Muscle layer of colon (tissue), 2 donors: ENCODE measurements at regions not wholly inside any gene's neighbourhood (a gene's known extent, or its start where the extent isn't known, plus 50 kb on each side); places are given as distances from the start of the nearest gene placed in this dataset.

Experiments used
- H3K27ac ChIP-seq: one replicate; pipeline ENCODE4 v1.7.0; 2013; ENCODE audit warnings: low read depth, mild to moderate bottlenecking, low read length, moderate library complexity
- H3K27me3 ChIP-seq, 2 donors: one replicate each; pipeline ENCODE4 v1.7.0; 2013; ENCODE audit warnings: low read length in 2 of 2, mild to moderate bottlenecking in 2 of 2; ENCODE audit not compliant: insufficient read depth in 2 of 2, control insufficient read depth in 1 of 2
- H3K36me3 ChIP-seq: one replicate; pipeline ENCODE4 v1.7.0; 2013; ENCODE audit warnings: mild to moderate bottlenecking, low read length; ENCODE audit not compliant: insufficient read depth
- H3K4me1 ChIP-seq: one replicate; pipeline ENCODE4 v1.7.0; 2013; ENCODE audit warnings: mild to moderate bottlenecking, low read length; ENCODE audit not compliant: insufficient read depth
- H3K4me3 ChIP-seq, 2 donors: one replicate each; pipeline ENCODE4 v1.7.0; 2013; ENCODE audit warnings: low read length in 2 of 2, low read depth in 1 of 2, mild to moderate bottlenecking in 1 of 2, moderate library complexity in 1 of 2
- H3K9ac ChIP-seq: one replicate; pipeline ENCODE4 v1.7.0; 2013; ENCODE audit warnings: low read length
- H3K9me3 ChIP-seq: one replicate; pipeline ENCODE4 v1.7.0; 2013; ENCODE audit warnings: mild to moderate bottlenecking, low read length
- donor health status: abdominal sarcoma.
- donor health status: Adenocarcinoma of cecum.

- Histone ChIP-seq H3K4me3 (peak overlapping the region; percentile 61 to 70), H3K9me3 (no peaks in the 10 kb centered on the region), H3K36me3 (no peaks in the 10 kb centered on the region), H3K4me1 (peaks cover 6% of the 10 kb centered on the region), H3K27ac (no peak overlapping the region), H3K27me3 (peaks cover 0 to 10% of the 10 kb centered on the region in 2 donors), H3K9ac (no peak overlapping the region)
These were observed 227.4 kb upstream of the AZI2 start for GRCh38 chr3:28575746-28576613.

DNA sequence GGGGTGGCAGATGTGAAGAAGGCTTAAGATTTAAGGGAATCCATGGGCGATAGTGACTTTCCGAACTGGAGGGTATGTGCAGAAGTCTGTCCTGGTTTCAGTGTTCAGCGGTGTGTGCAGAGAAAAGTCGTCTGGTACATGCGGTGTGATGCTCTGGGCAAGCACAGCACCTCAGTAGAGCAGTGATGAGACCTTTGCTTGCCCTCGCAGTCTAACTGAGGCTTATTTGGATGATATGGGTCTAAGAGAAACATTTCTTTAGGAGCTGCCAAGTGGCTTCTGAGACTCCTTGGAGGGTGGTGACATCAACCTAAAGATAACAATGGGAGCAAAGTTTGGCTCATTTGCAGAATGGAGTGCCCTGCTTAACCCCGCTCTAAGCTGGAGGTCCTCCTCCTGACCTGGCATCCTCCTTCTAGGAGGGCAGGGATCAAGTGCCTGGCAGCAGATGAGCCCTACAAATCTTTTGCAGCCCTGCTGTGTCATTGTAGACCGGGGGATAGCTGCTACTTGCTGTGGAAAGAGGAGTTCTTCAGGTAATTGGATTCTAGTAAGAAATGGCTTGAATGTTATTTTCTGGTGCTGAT is 228.1 kb upstream of the AZI2 start:
- Histone ChIP-seq H3K36me3 (no peaks in the 10 kb centered on the region), H3K9ac (no peak overlapping the region), H3K4me3 (peak overlapping the region; percentile 47 to 70), H3K4me1 (peaks cover 6% of the 10 kb centered on the region), H3K27ac (no peak overlapping the region), H3K9me3 (no peaks in the 10 kb centered on the region), H3K27me3 (peaks cover 0 to 10% of the 10 kb centered on the region in 2 donors)

DNA sequence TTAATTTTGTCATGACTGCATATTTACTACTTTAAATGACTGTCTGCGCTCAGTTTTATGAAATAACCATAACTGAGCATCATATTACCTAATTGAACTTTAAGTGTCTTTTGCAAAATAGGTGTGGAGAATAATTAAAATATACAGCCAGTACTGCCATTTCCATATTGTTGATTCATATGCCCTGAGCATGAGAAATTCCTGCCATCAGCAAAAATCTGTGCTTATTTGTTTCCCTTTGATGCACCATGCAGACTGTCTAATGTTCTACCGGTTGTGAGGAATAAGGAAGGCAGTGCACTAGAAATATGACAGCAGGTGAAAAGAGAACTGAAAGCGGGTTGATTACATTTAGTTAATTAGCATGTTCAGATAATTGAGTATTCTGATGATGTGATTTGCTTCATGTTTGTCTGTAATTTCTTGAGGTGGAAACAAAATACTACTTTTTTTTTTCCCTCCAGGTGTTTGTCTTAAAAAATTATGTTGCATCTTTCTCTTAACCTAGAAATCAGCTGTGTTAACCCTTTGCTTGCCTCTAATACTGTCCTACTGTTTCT is 229.4 kb upstream of the AZI2 start:
- H3K4me1 ChIP-seq, result peaks cover 6% of the 10 kb centered on the region
- H3K9ac ChIP-seq, result no peak overlapping the region
- H3K27me3 ChIP-seq, result peaks cover 0 to 10% of the 10 kb centered on the region in 2 donors
- no peak overlapping the region for H3K27ac ChIP-seq
- no peaks in the 10 kb centered on the region for H3K36me3 ChIP-seq
- H3K4me3 ChIP-seq, result no peak overlapping the region
- no peaks in the 10 kb centered on the region for H3K9me3 ChIP-seq

- H3K4me3 ChIP-seq, result no peak overlapping the region
- no peaks in the 10 kb centered on the region for H3K4me1 ChIP-seq
- no peaks in the 10 kb centered on the region for H3K27me3 ChIP-seq
- no peak overlapping the region for H3K9ac ChIP-seq
- H3K9me3 ChIP-seq, result no peaks in the 10 kb centered on the region
- no peak overlapping the region for H3K27ac ChIP-seq
- no peaks in the 10 kb centered on the region for H3K36me3 ChIP-seq
These were observed 237.7 kb upstream of the AZI2 start for GRCh38 chr3:28586325-28586724.

GRCh38 chr3:28587723-28588122 is 239.1 kb upstream of the AZI2 start:
- H3K4me1 ChIP-seq, result no peaks in the 10 kb centered on the region
- H3K27me3 ChIP-seq, result no peaks in the 10 kb centered on the region
- H3K36me3 ChIP-seq, result no peaks in the 10 kb centered on the region
- no peak overlapping the region for H3K9ac ChIP-seq
- no peak overlapping the region for H3K4me3 ChIP-seq
- H3K27ac ChIP-seq, result no peak overlapping the region
- no peaks in the 10 kb centered on the region for H3K9me3 ChIP-seq

DNA sequence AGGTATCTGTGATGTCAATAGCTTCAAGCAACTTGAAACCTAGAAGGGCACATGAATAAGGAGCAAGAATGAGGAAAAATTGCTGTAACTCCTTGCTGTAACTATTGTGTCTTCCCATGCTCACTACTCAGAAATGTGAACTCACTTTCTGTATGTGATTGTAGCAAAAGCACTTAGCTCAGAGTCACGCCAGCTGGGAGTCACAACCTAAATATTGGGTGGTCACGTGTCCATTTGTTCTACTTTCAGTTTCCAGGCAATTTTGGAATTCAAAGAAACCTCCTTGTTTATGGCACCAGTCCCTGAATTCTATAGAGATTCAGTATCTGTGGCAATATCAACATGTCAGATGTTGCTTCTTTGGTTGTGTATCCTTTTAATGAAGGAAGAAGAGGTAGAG is 241.6 kb upstream of the AZI2 start:
- Histone ChIP-seq H3K27me3 (no peaks in the 10 kb centered on the region), H3K4me3 (no peak overlapping the region), H3K27ac (no peak overlapping the region), H3K9ac (no peak overlapping the region), H3K36me3 (no peaks in the 10 kb centered on the region), H3K4me1 (no peaks in the 10 kb centered on the region), H3K9me3 (no peaks in the 10 kb centered on the region)

DNA sequence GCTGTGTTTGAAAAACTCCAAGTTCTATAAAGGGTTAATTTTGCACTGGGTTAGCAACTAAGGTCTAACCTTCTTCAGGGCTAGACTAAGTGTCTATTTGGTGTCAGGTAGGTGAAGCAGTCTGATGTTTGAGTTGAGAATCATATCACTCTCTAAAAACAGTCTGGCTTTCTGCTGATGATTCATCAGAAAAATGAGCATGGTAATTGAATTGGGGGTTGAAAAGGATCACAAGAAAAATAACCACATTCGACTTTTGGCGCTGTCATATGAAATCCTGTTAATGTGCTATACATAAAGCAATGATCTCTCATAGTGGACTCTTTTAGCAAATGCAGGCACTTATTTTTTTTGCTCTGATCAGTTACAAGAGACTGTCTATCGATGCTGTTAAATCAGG is 242.2 kb upstream of the AZI2 start:
- Histone ChIP-seq H3K4me3 (no peak overlapping the region), H3K27ac (no peak overlapping the region), H3K27me3 (no peaks in the 10 kb centered on the region), H3K9ac (no peak overlapping the region), H3K4me1 (no peaks in the 10 kb centered on the region), H3K9me3 (no peaks in the 10 kb centered on the region), H3K36me3 (no peaks in the 10 kb centered on the region)

DNA sequence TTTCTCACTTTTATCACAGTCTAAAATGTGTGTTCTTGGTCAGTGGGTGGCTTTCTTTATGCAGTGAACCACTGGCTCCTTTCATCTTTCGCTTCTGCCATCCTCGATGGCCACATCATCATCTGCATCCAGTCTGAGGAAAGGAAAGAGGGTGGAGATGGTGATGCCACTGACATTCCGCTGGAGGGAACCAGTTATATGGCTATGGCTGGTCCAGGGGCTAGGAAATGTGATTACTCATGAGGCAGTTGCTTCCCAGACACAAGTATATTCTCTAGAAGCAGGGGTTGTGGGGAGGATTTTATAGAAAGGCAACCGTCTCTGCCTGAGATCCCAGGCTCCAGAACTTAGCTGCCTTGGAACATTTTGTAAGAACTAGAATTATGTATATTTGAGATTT is 246.7 kb upstream of the AZI2 start:
- Histone ChIP-seq H3K27me3 (no peaks in the 10 kb centered on the region), H3K4me3 (no peak overlapping the region), H3K9ac (no peak overlapping the region), H3K4me1 (no peaks in the 10 kb centered on the region), H3K9me3 (no peaks in the 10 kb centered on the region), H3K36me3 (no peaks in the 10 kb centered on the region), H3K27ac (no peak overlapping the region)

GRCh38 chr3:28597452-28597851 is 248.8 kb upstream of the AZI2 start:
- Histone ChIP-seq H3K4me1 (no peaks in the 10 kb centered on the region), H3K9ac (no peak overlapping the region), H3K27ac (no peak overlapping the region), H3K27me3 (no peaks in the 10 kb centered on the region), H3K36me3 (no peaks in the 10 kb centered on the region), H3K9me3 (no peaks in the 10 kb centered on the region), H3K4me3 (no peak overlapping the region)

DNA sequence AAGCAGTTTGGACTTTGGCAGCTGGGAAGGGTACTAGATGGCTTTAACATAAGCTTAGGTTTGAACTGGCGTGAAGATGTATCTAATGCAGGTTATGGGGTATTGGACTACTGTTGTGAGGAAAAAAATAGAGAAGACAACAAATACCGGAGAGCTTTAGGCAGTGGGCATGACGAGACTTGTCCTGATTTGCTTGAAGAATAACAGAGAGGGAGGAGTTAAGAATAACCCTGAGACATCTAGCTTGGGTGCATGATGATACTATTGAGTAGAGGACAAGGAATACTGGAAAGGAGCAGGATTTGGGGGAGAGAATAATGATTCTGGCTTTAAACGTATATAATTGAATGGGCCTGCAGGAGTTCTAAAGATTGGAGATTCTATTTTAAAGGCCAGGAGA is 249.5 kb upstream of the AZI2 start:
- no peak overlapping the region for H3K9ac ChIP-seq
- no peak overlapping the region for H3K27ac ChIP-seq
- no peaks in the 10 kb centered on the region for H3K4me1 ChIP-seq
- no peaks in the 10 kb centered on the region for H3K9me3 ChIP-seq
- no peaks in the 10 kb centered on the region for H3K36me3 ChIP-seq
- no peaks in the 10 kb centered on the region for H3K27me3 ChIP-seq
- H3K4me3 ChIP-seq, result no peak overlapping the region

GRCh38 chr3:28601291-28601690 is 252.7 kb upstream of the AZI2 start:
- Histone ChIP-seq H3K9me3 (no peaks in the 10 kb centered on the region), H3K4me3 (no peak overlapping the region), H3K27me3 (no peaks in the 10 kb centered on the region), H3K27ac (no peak overlapping the region), H3K9ac (no peak overlapping the region), H3K4me1 (no peaks in the 10 kb centered on the region), H3K36me3 (no peaks in the 10 kb centered on the region)
